ENCODE measurements at regions not wholly inside any gene's neighbourhood (a gene's known extent, or its start where the extent isn't known, plus 50 kb on each side); places are given as distances from the start of the nearest gene placed in this dataset.

DNA sequence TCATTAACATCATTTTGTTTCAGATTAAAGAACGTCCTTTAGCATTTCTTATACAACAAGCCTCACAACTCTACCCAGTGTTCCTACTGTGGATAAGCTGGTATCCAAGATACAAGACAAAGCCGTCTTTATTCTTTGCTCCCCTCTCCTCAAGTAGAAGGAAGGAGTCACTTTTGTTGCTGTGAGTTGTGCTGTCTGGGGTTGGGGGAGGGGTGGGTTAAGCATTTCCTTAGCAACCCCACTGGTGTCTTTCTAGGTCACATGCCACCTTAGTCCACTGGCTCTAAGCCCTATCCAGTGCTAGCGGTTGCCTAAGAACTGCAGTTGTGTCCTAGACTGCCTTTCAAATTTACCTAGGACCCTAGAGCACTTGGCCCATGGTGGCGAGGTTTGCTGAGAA lies 155.6 kb upstream of the PIEZO2 start:
- ChIA-PET POLR2A (no interaction called here), CTCF (interaction anchor here (0.6 kb wide), 1 partner anchor 248 kb away, joined by 3 read pairs; no protein-coding TSS in a partner anchor)
- TF ChIP-seq, protein P1, sequence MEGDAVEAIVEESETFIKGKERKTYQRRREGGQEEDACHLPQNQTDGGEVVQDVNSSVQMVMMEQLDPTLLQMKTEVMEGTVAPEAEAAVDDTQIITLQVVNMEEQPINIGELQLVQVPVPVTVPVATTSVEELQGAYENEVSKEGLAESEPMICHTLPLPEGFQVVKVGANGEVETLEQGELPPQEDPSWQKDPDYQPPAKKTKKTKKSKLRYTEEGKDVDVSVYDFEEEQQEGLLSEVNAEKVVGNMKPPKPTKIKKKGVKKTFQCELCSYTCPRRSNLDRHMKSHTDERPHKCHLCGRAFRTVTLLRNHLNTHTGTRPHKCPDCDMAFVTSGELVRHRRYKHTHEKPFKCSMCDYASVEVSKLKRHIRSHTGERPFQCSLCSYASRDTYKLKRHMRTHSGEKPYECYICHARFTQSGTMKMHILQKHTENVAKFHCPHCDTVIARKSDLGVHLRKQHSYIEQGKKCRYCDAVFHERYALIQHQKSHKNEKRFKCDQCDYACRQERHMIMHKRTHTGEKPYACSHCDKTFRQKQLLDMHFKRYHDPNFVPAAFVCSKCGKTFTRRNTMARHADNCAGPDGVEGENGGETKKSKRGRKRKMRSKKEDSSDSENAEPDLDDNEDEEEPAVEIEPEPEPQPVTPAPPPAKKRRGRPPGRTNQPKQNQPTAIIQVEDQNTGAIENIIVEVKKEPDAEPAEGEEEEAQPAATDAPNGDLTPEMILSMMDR (IDR thresholded peaks at IDR 0.05; ENCODE audit: insufficient read depth, low read length, missing control alignments) = no peak
- no peak overlapping the region for H3K4me3 ChIP-seq (ENCODE audit: low read depth, low read length)
- DNase-seq (ENCODE audit: low read depth, low spot score) = no peak

DNA sequence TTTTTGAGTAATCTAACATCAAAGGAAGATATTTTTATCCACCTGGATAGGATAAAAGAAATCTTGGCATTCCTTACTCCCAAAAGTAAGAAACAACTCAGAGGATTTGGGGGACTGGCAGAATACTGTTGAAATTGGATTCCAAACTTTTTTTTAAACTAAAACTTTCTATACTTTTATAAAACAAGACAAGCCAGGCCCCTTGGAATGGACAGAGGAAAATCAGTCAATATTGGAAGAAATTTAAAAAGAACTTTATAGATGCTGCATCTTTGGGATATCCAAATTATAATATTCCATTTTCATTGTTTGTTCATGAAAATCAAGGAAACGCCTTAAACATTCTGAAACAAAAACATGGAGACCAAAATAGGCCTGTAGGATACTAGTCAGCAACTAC lies 147.6 kb upstream of the PIEZO2 start:
- TF ChIP-seq, protein P1 (IDR thresholded peaks at IDR 0.05; ENCODE audit: insufficient read depth, low read length, missing control alignments) = no peak
- ChIA-PET CTCF (interaction anchor here (0.8 to 1.3 kb wide), 3 partner anchors 10 to 13 kb away, joined by 3 to 7 read pairs (median 4); no protein-coding TSS in a partner anchor), POLR2A (no interaction called here)
- no peak overlapping the region for H3K4me3 ChIP-seq (ENCODE audit: low read depth, low read length)
- no peak for DNase-seq (ENCODE audit: low read depth, low spot score)

DNA sequence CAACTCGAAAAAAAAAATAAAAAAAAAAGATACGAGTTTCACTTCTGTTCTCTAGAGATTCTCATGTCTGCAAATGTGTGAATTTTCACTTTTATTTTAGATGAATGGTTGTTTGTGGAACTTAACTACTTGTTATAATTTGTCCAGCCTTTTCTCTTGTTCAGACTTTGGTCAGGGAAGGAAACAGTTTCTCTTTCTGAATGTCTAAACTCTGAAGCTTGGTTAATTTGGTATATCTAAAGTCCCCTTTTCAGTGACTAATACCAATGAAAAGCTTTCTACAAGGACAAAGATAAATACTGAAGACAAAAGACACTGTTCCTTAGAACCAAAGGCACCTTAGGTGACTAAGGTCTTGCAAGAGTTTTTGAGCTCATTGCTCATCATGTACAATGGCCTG lies 144.4 kb upstream of the PIEZO2 start:
- POLR2A ChIA-PET = no interaction called here
- CTCF ChIA-PET = interaction anchor here (1.1 to 5.3 kb wide), 3 partner anchors 17 to 442 kb away, joined by 3 to 23 read pairs (median 3); no protein-coding TSS in a partner anchor
- DNase-seq (ENCODE audit: low read depth, low spot score) = no peak

DNA sequence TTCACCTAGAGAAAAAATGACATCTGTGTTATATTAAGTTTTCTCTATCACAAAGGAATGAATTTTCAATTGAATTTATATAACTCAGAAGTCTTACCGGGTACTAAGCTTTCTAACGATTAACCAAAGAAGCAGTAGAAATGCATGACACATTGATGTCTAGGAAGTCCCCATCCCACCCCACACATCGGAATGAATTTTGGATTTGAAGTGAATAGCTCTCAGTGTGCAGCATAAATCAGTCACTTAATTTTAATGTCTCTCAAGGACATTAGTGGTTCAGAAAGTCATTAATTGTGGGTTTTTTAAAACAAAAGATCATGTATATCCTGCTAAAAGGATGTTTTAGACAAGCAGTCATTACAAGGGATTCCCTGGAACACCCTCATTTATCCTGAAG lies 141.4 kb upstream of the PIEZO2 start:
- no peak overlapping the region for H3K4me3 ChIP-seq (ENCODE audit: low read depth, low read length)
- TF ChIP-seq, protein P1 (IDR thresholded peaks at IDR 0.05; ENCODE audit: insufficient read depth, low read length, missing control alignments) = no peak
- no peak for DNase-seq (ENCODE audit: low read depth, low spot score)
- CTCF ChIA-PET = interaction anchor here (1.0 to 1.8 kb wide), 2 partner anchors 20 to 250 kb away, joined by 3 to 9 read pairs; no protein-coding TSS in a partner anchor
- POLR2A ChIA-PET = interaction anchor here (0.6 kb wide), 1 partner anchor 241 kb away, joined by 3 read pairs; no protein-coding TSS in a partner anchor

More for the DNA sequence above, 144.4 kb upstream of the PIEZO2 start:
- TF ChIP-seq, protein P1 (IDR thresholded peaks at IDR 0.05; ENCODE audit: insufficient read depth, low read length, missing control alignments) = no peak
- H3K4me3 ChIP-seq (ENCODE audit: low read depth, low read length) = no peak overlapping the region

DNA sequence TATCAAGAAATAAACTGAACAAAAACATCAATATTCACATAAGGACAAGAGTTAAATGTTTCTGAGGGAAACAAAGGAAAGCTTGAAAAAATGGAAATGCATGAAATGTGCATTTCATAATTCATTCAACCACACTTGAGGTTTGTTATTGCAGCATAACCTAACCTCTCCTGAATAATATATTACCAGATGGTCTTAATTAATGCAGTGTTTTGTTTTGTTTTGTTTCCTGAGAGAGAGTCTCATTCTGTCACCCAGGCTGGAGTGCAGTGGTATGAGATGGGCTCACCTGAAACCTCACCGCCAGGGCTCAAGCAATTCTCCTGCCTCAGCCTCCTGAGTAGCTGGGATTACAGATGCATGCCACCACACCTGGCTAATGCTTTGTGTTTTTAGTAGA lies 139.9 kb upstream of the PIEZO2 start:
- DNase-seq (ENCODE audit: low read depth, low spot score) = no peak
- TF ChIP-seq, protein P1 (IDR thresholded peaks at IDR 0.05; ENCODE audit: insufficient read depth, low read length, missing control alignments) = no peak
- CTCF ChIA-PET = interaction anchor here (1.8 kb wide), 1 partner anchor 21 kb away, joined by 9 read pairs; no protein-coding TSS in a partner anchor
- H3K4me3 ChIP-seq (ENCODE audit: low read depth, low read length) = no peak overlapping the region
- POLR2A ChIA-PET = no interaction called here

DNA sequence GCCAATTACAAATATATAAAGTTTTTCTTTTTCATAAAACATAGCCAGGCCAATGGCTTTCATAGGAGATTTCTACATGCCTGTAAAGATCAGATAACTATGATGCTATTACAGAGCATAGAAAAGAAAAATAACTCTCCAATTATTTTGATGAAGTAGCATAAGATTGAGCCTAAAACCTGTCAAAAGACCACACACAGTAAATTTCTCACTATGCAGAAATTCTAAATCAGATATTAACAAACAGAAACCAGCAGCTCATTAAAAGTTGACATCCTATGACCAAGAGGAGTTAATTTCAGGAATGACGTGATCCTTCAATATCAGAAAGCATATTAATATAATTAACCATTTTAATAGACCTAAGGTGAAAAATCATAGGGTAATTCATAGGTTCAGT lies 139.0 kb upstream of the PIEZO2 start:
- DNase-seq (ENCODE audit: low read depth, low spot score) = no peak
- ChIA-PET POLR2A (no interaction called here), CTCF (no interaction called here)
- TF ChIP-seq, protein P1 (IDR thresholded peaks at IDR 0.05; ENCODE audit: insufficient read depth, low read length, missing control alignments) = no peak
- H3K4me3 ChIP-seq (ENCODE audit: low read depth, low read length) = no peak overlapping the region
